ENCODE measurements at regions not wholly inside any gene's neighbourhood (a gene's known extent, or its start where the extent isn't known, plus 50 kb on each side); places are given as distances from the start of the nearest gene placed in this dataset.

DNA sequence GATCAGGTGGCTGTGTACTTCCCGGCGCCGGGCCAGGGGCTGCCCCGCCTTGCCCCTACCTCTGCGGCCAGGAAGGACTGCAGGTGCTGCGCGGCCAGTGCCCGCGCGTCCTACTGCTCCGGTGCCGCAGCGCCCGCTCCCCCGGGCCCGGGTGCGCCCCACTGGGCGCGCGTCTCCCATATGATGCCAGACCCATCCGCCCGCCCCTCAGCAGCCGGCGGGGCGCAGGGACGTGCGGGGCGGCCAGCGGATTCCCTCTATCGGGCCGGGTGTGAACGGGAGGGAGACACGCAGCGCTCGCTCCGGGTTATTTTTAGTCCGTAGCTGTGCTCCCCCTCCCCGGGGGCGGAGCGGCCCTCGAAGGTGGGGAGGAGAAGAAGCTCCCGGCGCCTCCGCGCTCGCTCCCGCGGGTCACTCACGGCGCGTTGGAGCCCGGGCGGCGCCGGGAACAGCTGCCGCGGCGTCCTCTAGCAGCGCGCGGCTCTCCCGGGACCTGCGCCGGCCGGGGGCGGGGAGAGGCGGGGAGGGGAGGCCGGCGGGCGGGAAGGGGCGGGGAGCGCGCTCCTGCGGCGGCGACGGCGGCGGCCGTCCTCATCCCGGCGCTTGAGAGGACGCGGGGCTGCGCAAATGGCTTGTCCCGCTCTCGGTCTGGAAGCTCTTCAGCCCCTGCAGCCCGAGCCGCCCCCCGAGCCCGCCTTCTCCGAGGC, 103.6 kb downstream of the UCHL1 start:
- peak; percentile 66 to 92 for DNase-seq

DNA sequence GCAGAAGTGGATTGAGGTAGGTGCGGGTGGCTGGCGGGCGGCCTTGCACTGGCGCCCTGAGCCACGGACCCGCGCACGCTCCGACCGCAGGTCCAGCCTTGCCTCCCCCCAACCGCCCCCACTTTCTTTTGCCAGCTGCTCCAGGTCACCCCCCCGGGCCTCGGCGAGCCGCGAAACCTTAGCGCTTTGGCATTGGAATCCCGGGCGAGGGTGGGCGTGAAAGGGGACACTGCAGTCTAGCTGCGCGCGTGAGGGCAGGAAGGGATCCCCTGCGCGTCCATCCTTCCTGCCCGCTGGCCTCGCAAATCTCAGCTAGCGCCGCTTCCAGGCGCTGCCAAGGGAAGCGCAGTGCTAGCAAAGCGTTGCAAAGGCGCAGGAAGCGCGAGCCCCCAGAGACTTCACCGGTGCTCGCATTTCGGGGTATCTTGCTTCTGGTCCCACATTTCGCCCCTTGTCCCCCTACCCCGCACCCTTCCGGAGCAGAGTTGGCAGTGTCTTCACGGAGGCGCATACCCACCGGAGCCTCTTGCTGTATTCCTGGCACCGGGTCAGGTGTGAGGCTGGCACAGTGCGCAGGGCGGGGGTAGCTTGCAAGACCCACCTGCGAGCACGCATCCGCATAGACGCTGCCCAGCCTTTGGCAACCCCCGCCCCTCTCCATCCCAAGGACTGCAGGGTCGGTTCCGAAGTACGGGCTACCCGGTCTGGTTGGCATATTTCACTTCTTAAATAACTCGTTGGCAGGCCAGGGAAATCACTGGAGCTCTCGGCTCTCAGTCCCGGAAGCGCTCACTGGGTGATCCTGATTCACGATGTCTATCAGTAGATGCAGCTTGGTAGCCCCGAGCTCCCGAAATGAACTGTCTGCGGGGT, 104.4 kb downstream of the UCHL1 start:
- peak; percentile 40 to 83 for DNase-seq

DNA sequence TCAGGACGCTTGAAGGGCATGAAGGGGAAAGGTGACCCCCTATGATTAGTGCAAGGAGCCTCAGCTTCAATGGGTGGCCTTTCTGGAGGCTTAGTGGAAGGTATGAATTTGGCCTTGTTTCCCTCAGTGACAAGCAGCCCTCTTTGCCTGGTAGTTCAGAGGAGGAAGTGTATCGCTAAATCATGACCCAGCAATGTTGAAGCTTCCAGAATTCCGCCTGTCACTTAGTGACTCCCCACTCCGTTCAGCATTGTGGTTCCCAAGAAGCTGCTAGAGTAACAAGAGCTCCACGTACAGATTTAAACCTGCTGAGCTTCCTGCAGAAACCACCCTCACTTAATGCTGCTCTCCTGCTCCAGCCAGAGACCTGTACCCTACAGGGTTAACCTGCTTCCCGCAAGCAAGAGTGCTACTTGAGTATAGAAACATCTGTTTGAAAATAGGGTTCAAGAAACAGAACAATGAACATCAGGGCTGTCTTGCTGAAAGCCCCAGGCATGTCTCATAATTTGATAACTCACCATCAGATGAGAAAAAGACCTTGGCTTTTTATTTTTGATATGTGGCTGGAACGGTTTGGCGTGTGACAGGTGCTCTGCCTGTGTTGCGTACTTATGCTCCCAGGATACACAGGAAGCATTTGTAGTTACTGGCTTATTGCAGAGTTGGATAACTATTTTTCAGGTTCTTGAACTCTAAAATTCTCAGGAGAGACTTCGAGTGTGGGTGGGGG, 105.2 kb downstream of the UCHL1 start:
- peak in 1 of 2 experiments; percentile 83 for DNase-seq

DNA sequence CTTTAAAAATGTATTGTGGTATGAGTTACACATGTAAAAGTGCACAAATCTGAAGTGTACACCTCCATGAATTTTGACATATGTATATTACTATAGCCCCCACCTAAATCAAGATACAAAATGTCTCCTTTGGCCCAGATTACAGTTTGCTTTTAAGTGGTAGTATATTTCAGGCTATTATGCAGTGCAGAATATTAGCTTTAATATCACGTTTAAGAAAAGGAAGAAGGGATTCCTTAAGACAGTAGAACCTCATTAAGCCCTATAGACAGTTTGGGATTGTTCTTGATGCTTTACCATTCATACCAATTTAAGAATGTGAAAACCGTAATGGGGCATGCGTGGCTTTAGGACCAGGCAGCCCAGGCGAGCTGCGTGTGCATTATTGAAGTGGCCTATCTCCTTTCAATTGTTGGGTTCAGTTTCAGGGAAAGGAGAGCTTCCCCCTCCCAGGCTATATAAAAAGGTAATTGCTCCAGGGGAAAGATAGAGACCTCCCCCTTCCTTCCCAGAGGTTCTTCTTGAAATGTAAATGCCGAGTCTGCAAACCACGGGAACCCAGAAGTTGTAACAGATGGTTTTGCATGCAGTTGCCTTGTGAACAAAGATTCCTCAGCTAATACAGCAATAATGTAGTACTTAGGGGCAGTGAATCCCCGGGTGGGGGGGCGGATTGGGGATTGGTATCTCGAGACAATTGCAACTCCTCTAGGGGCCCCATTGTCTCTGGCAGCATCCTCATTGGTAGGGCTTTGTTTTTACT, 106.1 kb downstream of the UCHL1 start:
- DNase-seq: peak in 1 of 2 experiments; percentile 27

DNA sequence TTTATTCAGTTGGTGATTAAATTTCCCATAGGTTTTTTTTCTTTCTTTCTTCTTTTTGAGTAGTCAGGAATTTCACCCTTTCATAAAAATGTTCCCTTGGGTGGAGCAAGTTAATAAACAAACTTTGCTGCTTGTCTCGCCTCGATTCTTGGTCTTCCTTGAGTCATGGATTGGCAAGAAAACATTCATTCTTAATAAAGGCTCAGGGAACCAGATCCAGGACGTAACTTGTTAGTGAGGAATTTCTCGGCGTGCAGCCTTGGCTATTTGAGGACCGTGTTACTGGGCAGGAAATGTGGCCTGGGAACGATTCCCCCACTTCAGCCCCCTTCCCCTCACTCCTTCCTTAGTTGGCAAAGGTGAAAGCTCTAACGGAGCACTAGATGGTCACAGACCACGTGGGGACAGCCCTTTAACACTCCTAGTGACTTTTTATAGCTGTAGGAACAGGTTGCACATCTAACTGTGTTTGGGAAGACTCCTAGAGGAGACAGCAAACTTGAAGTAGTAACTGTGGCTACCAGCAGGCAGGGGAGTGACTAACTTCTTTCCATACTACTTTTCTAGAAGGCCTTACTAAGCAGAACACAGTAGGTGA, 106.8 kb downstream of the UCHL1 start:
- DNase-seq: no peak

DNA sequence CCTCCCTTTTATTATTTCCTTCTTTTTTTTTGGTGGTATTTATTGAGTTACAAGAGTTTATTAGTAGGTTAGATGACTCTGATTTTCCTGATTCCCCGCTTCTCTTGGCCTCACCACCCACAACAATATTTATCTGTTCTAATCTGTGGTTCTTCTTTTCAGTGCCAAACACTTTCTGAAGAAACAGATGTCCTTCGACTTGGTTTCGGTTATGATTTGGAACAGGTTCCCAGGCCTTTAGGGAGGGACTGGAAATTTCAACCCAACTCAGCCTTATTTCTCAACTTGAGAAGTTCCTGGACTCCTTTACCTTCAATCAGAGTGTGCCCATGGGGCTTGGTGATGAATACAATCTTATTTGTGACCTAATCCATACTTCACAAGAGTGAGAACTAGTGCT, 108.1 kb downstream of the UCHL1 start:
- DNase-seq: no peak

DNA sequence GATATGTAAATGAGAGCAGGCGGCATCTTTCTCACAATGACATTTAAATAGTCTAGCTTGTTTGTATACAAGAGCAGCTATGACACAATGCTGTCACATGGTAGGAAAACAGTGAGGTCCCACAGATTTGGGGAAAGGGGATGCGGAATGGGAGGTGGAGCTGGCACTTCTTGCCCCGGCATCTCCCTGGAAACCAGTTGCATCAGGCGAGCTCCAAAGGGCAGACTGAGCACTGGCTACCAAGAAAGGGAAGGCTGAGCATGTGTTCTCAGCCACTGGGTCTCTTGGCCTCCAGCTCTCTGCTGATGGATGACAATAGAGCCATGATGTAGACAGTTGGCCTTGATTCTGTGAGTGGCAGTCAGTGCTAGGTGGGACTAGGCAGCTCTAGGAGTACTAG, 109.0 kb downstream of the UCHL1 start:
- no peak for DNase-seq

DNA sequence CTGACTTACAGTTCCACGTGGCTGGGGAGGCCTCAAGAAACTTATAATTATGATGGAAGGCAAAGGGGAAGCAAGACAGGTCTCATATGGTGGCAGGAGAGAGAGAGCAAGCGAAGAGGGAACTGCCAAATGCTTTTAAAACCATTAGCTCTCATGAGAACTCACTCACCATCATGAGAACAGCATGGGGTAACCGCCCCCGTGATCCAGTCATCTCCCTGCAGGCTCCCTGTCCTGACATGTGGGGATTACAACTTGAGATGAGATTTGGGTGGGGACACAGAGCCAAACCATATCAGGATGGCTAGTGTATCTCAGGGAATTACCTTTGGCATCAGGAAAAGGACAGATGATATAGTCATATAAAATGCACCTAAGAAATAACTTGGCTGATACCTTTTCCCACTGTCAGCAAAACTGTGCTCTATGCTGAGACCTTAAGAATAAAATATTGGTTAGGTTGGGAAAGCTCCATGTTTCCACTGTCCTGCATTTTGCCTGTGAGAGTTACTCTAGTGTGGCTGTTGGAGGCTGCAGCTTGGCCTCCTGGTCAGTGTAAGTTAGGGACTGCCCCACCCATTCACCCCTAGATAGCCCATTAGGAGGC, 110.3 kb downstream of the UCHL1 start:
- DNase-seq: no peak

DNA sequence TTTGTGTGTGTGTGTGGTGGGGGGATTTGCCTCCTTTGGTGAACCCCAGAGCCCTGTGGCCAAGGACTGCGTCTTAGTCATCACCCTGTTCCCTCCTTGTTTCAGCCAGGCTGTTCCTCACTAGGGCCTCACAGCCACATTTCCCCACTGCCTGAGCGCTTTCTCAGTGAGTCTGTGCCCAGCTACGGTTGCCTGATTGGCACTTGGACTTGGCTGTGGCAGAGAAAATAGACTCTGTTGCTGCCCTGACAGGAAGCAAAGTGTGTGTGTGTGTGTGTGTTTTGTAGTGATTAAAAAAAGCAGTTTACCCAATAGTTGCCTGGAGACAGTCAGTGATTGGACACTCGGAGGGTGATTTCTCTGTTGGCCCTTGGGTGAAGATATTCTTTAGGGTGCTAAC, 113.0 kb downstream of the UCHL1 start:
- no peak for DNase-seq

DNA sequence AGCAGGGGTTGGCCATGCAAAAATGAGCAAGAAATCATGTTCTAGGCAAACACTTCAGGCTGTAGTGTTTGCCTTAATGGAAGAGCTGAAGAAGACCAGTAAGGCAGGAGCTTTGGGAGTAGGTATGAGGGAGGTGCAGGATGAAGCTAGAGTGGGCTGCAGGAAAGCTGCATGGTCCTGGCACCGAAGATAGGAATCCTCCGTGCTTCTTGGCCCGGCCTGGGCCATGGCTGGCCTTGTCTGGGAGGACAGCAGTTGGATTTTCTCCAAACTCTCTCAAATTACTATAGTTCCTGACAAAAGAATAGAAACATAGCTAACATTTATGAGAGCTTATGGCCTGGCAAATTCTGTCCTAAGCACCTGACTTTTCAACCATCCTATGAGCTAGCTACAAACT, 116.5 kb downstream of the UCHL1 start:
- DNase-seq: no peak

DNA sequence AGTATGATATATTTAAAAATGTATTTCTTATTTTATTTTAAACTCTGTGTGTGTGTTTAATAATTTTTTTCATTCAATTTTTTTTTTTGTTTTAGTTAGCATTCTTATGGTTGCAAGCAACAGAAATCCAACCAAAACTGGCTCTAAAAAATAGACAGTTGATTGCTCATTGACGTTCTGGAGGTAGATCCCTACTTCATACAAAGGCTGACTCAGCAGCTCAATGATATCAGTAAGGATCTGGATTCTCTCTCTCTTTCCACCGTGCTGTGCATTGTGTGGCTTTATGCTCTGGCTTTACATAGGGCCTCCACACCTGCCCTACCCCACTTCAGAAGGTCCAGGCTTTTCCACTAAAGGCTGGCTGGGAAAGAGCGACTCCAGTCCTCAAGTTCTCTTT, 117.8 kb downstream of the UCHL1 start:
- DNase-seq: no peak

DNA sequence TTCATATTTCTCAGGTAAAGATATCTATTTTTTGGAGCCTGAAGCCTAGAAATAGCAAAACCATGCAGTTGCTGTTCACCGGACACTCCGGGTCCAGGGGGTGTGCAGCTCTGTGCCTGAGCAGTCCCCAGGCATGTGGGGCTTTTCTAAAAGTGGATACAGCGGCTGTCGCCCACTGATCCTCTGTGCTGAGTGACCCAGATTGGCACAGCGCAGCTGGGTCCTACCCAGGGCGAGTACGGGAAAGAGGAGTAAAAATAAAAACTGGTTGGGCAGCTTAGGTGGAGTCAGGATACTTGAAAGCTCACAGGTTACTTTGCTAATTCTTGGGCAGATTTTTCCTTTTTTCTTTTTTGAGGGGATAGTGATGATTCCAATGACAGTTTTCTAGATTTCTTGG, 118.8 kb downstream of the UCHL1 start:
- no peak for DNase-seq

DNA sequence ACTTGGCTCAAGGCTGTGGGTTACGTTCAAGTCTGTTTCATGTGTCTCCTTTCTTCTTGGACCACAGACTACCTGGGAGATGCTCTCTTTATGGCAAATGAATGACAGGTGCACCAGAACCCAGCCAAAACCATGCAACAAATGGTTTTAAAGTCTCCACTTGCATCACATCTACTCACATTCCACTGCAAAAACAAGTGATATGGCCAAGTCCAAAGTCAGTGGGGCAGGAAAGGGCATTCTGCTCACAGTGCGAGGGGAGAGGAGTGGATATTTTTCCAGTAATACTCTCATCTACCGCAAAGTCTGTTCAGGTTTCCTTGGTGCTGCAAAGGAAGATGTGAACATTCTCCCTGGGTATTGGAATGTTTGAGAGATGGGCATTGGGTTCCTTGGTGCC, 120.5 kb downstream of the UCHL1 start:
- DNase-seq: no peak

DNA sequence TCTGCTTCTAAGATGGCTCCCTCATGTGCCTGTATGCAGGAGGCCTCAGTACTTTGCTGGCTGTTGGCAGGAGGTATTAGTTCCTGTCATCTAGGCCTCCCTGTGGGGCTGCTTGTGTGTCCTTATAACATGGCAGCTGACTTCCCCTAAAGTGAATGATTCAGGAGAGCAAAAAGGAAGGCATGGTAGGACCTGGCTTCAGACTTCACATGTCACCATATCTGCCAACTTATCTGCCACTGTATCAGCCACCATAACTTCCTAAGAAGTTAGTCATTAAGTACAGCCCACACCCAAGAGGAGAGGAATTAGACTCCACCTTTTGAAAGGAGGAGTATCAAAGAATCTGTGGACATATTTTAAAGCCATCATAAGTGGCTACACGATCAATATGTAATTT, 122.5 kb downstream of the UCHL1 start:
- no peak for DNase-seq

DNA sequence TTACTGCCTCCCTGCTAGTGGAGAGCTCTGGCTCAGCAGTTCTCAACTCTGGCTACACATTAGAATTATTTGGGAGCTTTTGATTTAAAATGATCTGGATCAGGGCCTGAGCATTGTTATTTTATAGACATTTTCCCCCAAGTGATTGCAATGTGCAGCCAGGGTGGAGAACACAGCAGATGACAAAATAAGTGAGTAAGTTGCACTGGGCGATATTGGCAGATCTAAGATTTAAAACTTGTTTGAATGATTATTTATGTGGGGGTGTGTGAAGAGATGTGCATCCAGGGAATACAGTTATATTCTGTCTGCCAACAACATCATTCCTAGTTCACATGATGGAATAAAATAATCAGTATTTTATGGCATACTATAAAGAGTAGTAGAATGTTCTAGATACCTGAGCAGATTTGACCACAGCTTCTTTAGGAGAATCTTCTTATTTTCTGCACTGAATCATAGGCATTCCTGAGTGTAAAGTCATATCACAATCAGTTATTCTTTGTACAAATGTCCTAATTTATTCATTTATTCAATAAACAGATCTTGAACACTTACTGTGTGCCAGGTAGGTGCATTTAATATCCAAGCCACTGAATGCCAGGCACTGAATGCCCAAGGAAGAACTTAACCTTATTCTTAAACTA, 123.9 kb downstream of the UCHL1 start:
- no peak for DNase-seq

DNA sequence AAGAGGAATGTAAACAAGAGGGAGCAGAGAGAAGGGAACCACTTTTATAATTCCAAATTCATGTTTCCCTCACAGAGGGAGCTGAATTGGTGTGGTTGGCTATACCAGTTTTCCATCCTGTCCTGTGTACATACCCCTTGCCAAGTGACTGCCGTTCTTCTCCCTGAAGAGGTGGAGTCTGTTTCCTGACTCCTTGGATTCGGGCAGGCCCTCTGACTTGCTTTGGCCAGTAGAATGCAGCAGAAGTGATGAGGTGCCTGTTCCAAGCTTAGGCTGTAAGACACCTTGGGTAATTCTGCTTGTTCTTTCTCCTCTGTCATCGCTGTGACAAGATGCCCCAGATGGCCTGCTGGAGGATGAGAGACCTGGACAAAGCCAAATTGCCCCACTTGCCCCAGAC, 124.7 kb downstream of the UCHL1 start:
- DNase-seq: no peak

DNA sequence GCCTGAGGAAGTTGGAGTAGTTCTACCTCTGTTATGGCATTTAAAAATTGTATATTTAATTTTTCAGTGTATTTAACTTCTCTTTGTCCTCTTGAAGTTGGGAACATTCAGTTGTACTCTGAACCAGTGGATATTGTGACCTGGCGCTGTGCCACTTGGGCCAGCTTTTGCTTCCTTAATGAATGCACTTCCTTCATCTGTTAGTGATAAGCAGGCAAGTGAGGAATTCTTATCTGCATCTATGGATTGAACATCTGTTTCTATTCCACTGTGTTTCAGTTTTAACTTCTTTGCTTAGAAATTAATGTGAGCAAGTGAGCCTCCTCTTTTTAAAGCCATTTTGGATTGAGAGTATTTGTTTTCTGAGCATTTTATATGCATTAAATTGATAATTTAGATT, 128.3 kb downstream of the UCHL1 start:
- no peak for DNase-seq

DNA sequence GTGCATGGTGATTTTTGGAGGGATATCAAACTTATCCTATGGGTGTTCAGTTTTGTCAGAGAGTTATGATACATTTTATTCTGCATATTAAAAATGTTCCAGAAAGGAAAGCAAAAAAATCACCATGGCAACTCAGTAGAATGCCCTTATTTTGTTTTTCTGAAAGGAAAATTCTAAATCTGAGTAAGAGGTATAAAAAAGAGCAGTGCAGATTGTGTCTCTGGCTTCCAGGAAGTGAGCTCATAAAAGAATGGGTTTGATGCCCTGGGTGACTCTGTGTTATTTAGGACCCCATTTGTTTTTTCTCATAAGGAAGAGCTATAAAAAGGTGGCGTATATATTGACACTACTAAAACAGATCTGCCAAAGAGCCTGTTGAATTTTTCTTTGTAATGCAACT, 128.8 kb downstream of the UCHL1 start:
- DNase-seq: no peak

DNA sequence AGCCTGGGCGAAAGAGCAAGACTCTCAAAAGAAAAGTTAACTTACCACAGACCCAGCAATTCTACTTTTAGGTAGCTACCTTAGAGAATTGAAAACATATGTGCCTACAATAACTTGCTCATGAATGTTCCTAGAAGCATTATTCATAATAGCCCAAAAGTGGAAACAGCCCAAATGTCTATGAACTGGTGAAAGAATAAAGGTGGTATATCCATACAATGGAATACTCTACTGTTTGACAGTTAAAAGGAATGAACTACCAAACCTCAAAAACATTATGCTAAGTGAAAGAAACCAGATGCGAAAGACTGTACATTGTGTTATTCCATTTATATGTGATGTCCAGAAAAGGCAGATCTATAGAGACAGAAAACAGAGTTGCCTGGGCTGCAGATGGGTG, 131.4 kb downstream of the UCHL1 start:
- DNase-seq: no peak

DNA sequence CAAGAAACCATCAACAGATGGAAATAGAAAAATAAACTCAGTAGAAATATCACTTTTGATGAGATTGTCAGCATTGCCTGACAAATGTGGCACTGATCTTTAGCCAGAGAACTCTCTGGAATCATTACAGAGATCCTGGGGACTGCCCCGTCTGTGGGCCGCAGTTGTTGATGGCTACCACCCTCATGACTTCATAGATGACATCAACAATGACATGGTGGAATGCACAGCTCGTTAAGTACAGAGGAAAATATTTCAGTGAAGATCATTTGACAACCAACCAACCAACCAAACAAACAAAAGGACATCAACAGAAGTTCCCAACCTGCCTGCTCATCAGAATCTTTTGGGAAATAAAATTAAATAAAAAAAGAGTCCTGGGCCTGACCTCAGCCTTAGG, 132.6 kb downstream of the UCHL1 start:
- DNase-seq: no peak

DNA sequence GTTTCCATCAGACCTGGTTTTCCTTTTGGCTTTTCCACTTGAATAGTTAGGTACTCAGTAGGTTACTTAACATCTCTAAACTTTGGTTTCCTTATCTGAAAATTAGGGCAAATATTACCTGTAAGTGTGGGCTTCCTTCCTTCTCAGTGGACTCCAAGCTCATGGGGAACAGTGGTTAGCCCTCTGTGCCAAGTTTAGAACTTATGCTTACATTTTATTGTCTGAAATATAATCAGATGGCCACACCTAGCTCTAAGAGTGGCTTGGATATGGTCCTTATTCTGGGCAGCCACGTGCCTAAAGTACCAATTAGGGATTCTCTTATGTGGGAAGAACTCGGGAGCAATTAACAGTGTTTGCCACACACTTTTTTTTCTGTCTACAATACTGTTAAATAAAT, 133.9 kb downstream of the UCHL1 start:
- DNase-seq: no peak

DNA sequence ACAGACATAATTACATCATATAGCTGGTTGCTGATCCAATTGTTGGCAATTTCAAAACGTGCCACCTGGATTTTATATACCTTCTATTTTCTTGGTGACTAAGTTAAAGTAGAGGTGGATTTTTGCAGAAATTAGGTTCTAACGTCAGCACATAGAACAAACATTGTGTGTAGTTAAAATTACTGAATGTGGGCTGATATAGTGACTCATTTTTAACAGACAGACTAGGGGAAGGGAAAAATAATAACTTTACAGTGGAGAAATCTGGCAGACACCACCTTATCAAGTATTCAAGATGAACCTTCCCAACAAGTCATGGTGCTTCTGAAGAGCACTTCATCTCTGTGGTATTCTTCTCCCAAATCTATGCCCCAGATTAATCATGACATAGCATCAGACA, 134.5 kb downstream of the UCHL1 start:
- no peak for DNase-seq
